ENCODE measurements at regions not wholly inside any gene's neighbourhood (a gene's known extent, or its start where the extent isn't known, plus 50 kb on each side); places are given as distances from the start of the nearest gene placed in this dataset.

DNA sequence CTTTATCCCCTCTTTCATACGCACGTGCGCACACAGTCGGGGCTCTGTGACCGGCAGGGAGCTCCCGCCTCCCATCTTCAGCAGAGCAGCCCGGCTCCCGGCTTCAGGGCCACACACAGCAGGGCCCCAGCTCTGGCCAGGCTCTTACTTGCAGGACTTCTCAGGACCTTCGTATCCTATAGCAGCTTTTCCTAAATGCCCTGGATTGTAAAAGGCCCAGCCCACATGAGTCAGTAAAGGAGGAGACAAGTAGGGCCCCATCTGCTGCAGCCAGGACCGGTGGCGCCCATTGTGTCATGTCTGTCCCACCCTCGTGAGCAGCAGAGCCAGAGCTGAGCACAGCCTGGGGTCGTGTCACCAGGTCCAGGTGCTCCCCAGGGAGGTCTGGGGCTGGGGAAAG, 107.6 kb upstream of the VSTM2B start:
- Histone ChIP-seq H2AFZ (ENCODE audit: control insufficient read depth, low read length) (no peak overlapping the region), H3K4me1 (ENCODE audit: control insufficient read depth, extremely low read depth, insufficient read depth, low read length) (no peaks in the 10 kb centered on the region), H3K27me3 (ENCODE audit: control insufficient read depth, extremely low read depth, insufficient read depth, low read length) (no peaks in the 10 kb centered on the region), H3K4me3 (ENCODE audit: control insufficient read depth in 2 of 3, extremely low read depth in 1 of 3, insufficient read depth in 2 of 3, low read depth in 1 of 3, low read length in 3 of 3) (no peak overlapping the region), H3K9me1 (ENCODE audit: control insufficient read depth, extremely low read depth, insufficient read depth, low read length) (no peaks in the 10 kb centered on the region), H3K9me3 (ENCODE audit: control insufficient read depth, low read depth, low read length) (peaks cover 8% of the 10 kb centered on the region), H3K36me3 (ENCODE audit: control insufficient read depth in 2 of 2, extremely low read depth in 1 of 2, insufficient read depth in 2 of 2, low read length in 2 of 2) (no peaks in the 10 kb centered on the region), H3K4me2 (ENCODE audit: control insufficient read depth, extremely low read depth, insufficient read depth, low read depth, low read length) (no peak overlapping the region), H3K79me2 (ENCODE audit: control insufficient read depth, insufficient read depth, low read length) (no peaks in the 10 kb centered on the region), H3K9ac (ENCODE audit: control insufficient read depth, extremely low read depth, insufficient read depth, low read length) (no peak overlapping the region), H4K20me1 (ENCODE audit: control insufficient read depth, extremely low read depth, insufficient read depth, low read length) (no peaks in the 10 kb centered on the region), H3K27ac (ENCODE audit: control insufficient read depth, insufficient read depth, low read length) (no peak overlapping the region)
- no peak for DNase-seq (ENCODE audit: low read depth, low spot score)
- no peak for FAIRE-seq
- TF ChIP-seq, protein P1, sequence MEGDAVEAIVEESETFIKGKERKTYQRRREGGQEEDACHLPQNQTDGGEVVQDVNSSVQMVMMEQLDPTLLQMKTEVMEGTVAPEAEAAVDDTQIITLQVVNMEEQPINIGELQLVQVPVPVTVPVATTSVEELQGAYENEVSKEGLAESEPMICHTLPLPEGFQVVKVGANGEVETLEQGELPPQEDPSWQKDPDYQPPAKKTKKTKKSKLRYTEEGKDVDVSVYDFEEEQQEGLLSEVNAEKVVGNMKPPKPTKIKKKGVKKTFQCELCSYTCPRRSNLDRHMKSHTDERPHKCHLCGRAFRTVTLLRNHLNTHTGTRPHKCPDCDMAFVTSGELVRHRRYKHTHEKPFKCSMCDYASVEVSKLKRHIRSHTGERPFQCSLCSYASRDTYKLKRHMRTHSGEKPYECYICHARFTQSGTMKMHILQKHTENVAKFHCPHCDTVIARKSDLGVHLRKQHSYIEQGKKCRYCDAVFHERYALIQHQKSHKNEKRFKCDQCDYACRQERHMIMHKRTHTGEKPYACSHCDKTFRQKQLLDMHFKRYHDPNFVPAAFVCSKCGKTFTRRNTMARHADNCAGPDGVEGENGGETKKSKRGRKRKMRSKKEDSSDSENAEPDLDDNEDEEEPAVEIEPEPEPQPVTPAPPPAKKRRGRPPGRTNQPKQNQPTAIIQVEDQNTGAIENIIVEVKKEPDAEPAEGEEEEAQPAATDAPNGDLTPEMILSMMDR (optimal IDR thresholded peaks at IDR 0.05 in 1 of 3, IDR thresholded peaks at IDR 0.05 in 1 of 3, conservative IDR thresholded peaks at IDR 0.05 in 1 of 3; ENCODE audit: extremely low read depth in 1 of 3, insufficient read depth in 2 of 3, low read length in 3 of 3) = no peak
- TF ChIP-seq EZH2 (IDR thresholded peaks at IDR 0.05; ENCODE audit: low read length) = no peak
- dilution Hi-C loops (cut with MboI; ENCODE audit: extremely low pct_ligation_motif_present, low sequenced_read_pairs) = no loop called here

DNA sequence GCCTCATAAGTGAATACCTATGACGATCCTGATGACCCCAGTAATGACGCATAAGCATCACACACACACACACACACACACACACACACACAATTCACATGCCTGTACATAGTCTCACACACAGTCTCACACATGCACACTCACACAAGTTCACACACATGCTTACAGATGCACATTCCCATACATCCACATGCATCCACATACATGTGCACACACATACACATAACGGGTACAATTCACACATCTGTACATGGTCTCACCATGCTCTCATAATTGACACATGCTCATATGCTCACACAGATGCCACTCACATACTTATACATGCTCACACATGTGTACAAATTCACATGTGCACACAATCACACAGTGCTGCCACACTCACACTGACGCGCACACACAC, 105.7 kb upstream of the VSTM2B start:
- dilution Hi-C loops (cut with MboI; ENCODE audit: extremely low pct_ligation_motif_present, low sequenced_read_pairs) = no loop called here
- DNase-seq (ENCODE audit: low read depth, low spot score) = no peak
- Histone ChIP-seq H3K27ac (ENCODE audit: control insufficient read depth, insufficient read depth, low read length) (no peak overlapping the region), H3K79me2 (ENCODE audit: control insufficient read depth, insufficient read depth, low read length) (no peaks in the 10 kb centered on the region), H3K4me1 (ENCODE audit: control insufficient read depth, extremely low read depth, insufficient read depth, low read length) (no peaks in the 10 kb centered on the region), H3K4me3 (ENCODE audit: control insufficient read depth in 2 of 3, extremely low read depth in 1 of 3, insufficient read depth in 2 of 3, low read depth in 1 of 3, low read length in 3 of 3) (no peak overlapping the region), H3K4me2 (ENCODE audit: control insufficient read depth, extremely low read depth, insufficient read depth, low read depth, low read length) (no peak overlapping the region), H3K9me3 (ENCODE audit: control insufficient read depth, low read depth, low read length) (peaks cover 8% of the 10 kb centered on the region), H3K9me1 (ENCODE audit: control insufficient read depth, extremely low read depth, insufficient read depth, low read length) (no peaks in the 10 kb centered on the region), H2AFZ (ENCODE audit: control insufficient read depth, low read length) (no peak overlapping the region), H3K9ac (ENCODE audit: control insufficient read depth, extremely low read depth, insufficient read depth, low read length) (no peak overlapping the region), H4K20me1 (ENCODE audit: control insufficient read depth, extremely low read depth, insufficient read depth, low read length) (no peaks in the 10 kb centered on the region), H3K36me3 (ENCODE audit: control insufficient read depth in 2 of 2, extremely low read depth in 1 of 2, insufficient read depth in 2 of 2, low read length in 2 of 2) (no peaks in the 10 kb centered on the region), H3K27me3 (ENCODE audit: control insufficient read depth, extremely low read depth, insufficient read depth, low read length) (no peaks in the 10 kb centered on the region)
- FAIRE-seq = no peak
- TF ChIP-seq EZH2 (IDR thresholded peaks at IDR 0.05; ENCODE audit: low read length) = no peak
- TF ChIP-seq, protein P1 (optimal IDR thresholded peaks at IDR 0.05 in 1 of 3, IDR thresholded peaks at IDR 0.05 in 1 of 3, conservative IDR thresholded peaks at IDR 0.05 in 1 of 3; ENCODE audit: extremely low read depth in 1 of 3, insufficient read depth in 2 of 3, low read length in 3 of 3) = no peak

Measured in keratinocyte (primary cell).